HL-60 (cell line): ENCODE measurements at regions not wholly inside any gene's neighbourhood (a gene's known extent, or its start where the extent isn't known, plus 50 kb on each side); places are given as distances from the start of the nearest gene placed in this dataset.

Experiments used
- CTCF ChIP-seq: IDR thresholded peaks from one replicate; pipeline ENCODE4 v1.5.1; 2011; ENCODE audit warnings: low read length, control low read depth, inconsistent platforms; ENCODE audit not compliant: insufficient read depth
- SPI1 ChIP-seq: IDR thresholded peaks from 2 replicates; pipeline ENCODE4 v1.6.1; 2012; ENCODE audit warnings: low read depth, mild to moderate bottlenecking, borderline replicate concordance
- TF ChIP-seq, protein P1 (sequence below): IDR thresholded peaks from 2 replicates; pipeline ENCODE4 v1.6.1; 2012; ENCODE audit warnings: low read depth; ENCODE audit not compliant: insufficient replicate concordance

DNA sequence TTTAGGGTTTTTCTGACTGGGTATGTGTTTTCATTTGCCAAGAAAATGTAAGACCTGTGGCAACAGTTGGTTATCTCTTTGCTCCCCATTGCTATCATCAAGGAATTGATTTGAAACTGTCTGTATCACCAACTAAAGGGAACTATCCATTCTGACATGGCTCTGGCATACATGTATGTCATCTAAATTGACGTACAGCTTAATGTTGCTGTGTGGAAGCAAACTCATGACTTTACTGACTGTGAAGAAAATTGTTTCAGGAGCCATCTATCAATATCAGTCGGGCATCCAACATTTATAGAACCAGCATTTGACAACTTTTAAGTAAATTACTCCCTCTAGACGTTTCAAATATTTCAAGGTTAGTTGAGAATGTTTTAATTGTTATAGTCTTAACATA, 555.8 kb upstream of the EPHA7 start:
- TF ChIP-seq CTCF, result no peak
- TF ChIP-seq, protein P1, sequence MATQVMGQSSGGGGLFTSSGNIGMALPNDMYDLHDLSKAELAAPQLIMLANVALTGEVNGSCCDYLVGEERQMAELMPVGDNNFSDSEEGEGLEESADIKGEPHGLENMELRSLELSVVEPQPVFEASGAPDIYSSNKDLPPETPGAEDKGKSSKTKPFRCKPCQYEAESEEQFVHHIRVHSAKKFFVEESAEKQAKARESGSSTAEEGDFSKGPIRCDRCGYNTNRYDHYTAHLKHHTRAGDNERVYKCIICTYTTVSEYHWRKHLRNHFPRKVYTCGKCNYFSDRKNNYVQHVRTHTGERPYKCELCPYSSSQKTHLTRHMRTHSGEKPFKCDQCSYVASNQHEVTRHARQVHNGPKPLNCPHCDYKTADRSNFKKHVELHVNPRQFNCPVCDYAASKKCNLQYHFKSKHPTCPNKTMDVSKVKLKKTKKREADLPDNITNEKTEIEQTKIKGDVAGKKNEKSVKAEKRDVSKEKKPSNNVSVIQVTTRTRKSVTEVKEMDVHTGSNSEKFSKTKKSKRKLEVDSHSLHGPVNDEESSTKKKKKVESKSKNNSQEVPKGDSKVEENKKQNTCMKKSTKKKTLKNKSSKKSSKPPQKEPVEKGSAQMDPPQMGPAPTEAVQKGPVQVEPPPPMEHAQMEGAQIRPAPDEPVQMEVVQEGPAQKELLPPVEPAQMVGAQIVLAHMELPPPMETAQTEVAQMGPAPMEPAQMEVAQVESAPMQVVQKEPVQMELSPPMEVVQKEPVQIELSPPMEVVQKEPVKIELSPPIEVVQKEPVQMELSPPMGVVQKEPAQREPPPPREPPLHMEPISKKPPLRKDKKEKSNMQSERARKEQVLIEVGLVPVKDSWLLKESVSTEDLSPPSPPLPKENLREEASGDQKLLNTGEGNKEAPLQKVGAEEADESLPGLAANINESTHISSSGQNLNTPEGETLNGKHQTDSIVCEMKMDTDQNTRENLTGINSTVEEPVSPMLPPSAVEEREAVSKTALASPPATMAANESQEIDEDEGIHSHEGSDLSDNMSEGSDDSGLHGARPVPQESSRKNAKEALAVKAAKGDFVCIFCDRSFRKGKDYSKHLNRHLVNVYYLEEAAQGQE, result no peak
- TF ChIP-seq SPI1, result no peak
